GM18867 (cell line): ENCODE measurements at regions not wholly inside any gene's neighbourhood (a gene's known extent, or its start where the extent isn't known, plus 50 kb on each side); places are given as distances from the start of the nearest gene placed in this dataset.

Source experiments
- ATAC-seq: cut with Tn5 transposase; IDR thresholded peaks from one replicate; pipeline ENCODE4 v1.9.1; 2021; ENCODE audit warnings: mild to moderate bottlenecking, moderate library complexity; ENCODE audit not compliant: unreplicated experiment

GRCh38 chr13:21316376-21316775 is 139.9 kb downstream of the MRPL57 start:
- ATAC-seq, result no peak

GRCh38 chr13:21318891-21319532 is 140.1 kb downstream of the ZDHHC20 start:
- no peak for ATAC-seq

- no peak for ATAC-seq
Observed at GRCh38 chr13:21319869-21320641, 139.0 kb downstream of the ZDHHC20 start.

DNA sequence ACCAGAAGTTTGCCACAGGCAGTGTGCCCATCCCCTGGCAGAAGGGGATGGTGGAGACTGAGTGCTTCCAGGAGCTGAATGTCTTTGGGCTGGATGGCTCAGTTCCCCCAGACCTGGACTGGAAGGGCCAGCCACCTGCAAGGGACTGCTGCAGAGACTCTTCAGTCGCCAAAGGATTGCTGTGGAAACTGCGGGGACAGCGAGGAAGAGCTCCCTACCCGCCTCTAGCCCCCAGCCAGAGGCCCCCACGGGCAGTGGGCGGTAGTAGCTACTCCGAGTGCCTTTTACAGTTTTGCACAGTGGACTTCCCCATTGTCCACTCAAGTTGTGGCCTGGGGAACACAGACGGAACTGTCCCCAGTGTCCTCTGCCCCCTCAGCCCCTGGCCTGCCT is 138.5 kb downstream of the ZDHHC20 start:
- ATAC-seq, result no peak

- no peak for ATAC-seq
Observed at GRCh38 chr13:21321269-21321668, 137.8 kb downstream of the ZDHHC20 start.

DNA sequence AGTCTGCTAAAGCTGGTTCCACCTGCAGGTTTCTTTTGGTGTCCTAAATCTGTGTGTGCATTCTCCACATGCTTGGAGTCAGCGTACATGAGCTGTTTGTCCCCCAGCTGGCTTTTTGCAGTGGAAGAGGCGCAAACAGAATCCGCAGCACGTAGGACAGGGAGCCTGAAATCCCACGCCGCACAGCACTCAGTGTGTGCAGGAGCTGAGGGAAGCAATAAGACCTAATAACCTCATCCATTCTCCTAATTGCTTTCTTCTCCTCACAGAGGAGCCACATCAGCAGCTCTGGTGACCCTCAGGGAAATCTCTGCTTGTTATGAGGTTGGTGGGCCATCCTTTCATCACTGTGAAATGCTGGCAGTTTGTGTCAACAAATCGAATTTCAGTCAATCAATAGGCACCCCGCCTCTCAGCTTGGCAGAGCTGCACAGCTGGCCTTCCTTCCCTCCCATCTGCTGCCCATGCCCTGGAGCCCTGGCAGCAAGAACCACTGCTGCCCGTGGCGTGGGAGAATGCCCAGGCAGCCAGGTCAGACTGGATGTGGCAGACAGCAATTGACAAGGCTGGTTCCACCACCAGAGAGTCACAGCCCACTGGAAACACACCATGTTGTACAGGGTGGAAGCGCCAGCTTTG is 136.7 kb downstream of the ZDHHC20 start:
- no peak for ATAC-seq
